ENCODE measurements at regions not wholly inside any gene's neighbourhood (a gene's known extent, or its start where the extent isn't known, plus 50 kb on each side); places are given as distances from the start of the nearest gene placed in this dataset.

GRCh38 chr15:31151301-31152233, 50.0 kb upstream of the TRPM1 start:
- no peak for DNase-seq

GRCh38 chr15:31153531-31153930, 52.0 kb upstream of the TRPM1 start:
- DNase-seq, result no peak

GRCh38 chr15:31155151-31155550, 53.6 kb upstream of the TRPM1 start:
- no peak for DNase-seq

- DNase-seq, result no peak
These were observed 54.7 kb upstream of the TRPM1 start for GRCh38 chr15:31156226-31156625.

GRCh38 chr15:31156808-31157207, 55.3 kb upstream of the TRPM1 start:
- DNase-seq, result no peak

- no peak for DNase-seq
These were observed 56.1 kb upstream of the TRPM1 start for GRCh38 chr15:31157644-31158069.

GRCh38 chr15:31158858-31159569, 57.5 kb upstream of the TRPM1 start:
- no peak for DNase-seq

GRCh38 chr15:31159837-31160236, 58.3 kb upstream of the TRPM1 start:
- DNase-seq, result no peak

GRCh38 chr15:31160297-31160696, 58.8 kb upstream of the TRPM1 start:
- DNase-seq, result no peak

- DNase-seq, result no peak
These were observed 59.4 kb upstream of the TRPM1 start for GRCh38 chr15:31160740-31161495.

- DNase-seq, result no peak
These were observed 60.4 kb upstream of the TRPM1 start for GRCh38 chr15:31161951-31162350.

- DNase-seq, result no peak
These were observed 61.4 kb upstream of the TRPM1 start for GRCh38 chr15:31162721-31163510.

- no peak for DNase-seq
These were observed 62.4 kb upstream of the TRPM1 start for GRCh38 chr15:31163769-31164572.

GRCh38 chr15:31164573-31164912, 63.0 kb upstream of the TRPM1 start:
- no peak for DNase-seq

- no peak for DNase-seq
These were observed 68.0 kb upstream of the TRPM1 start for GRCh38 chr15:31169558-31169957.

- no peak for DNase-seq
These were observed 70.2 kb upstream of the TRPM1 start for GRCh38 chr15:31171731-31172130.

GRCh38 chr15:31172606-31173005, 71.1 kb upstream of the TRPM1 start:
- DNase-seq, result no peak

- no peak for DNase-seq
These were observed 72.4 kb upstream of the TRPM1 start for GRCh38 chr15:31173790-31174450.

GRCh38 chr15:31175484-31175883, 74.0 kb upstream of the TRPM1 start:
- DNase-seq, result no peak

GRCh38 chr15:31177951-31178350, 76.4 kb upstream of the TRPM1 start:
- no peak for DNase-seq

GRCh38 chr15:31178705-31179104, 77.2 kb upstream of the TRPM1 start:
- no peak for DNase-seq
